Erythroblast (primary cell): ENCODE measurements at regions not wholly inside any gene's neighbourhood (a gene's known extent, or its start where the extent isn't known, plus 50 kb on each side); places are given as distances from the start of the nearest gene placed in this dataset.

Source experiments
- GATA1 ChIP-seq: IDR thresholded peaks from 2 replicates; pipeline ENCODE4 v1.6.1; 2011; ENCODE audit warnings: low read depth, mild to moderate bottlenecking, control low read depth, low read length, moderate library complexity
- POLR2A ChIP-seq: IDR thresholded peaks from 2 replicates; pipeline ENCODE4 v1.6.1; 2011; ENCODE audit warnings: mild to moderate bottlenecking, low read length

DNA sequence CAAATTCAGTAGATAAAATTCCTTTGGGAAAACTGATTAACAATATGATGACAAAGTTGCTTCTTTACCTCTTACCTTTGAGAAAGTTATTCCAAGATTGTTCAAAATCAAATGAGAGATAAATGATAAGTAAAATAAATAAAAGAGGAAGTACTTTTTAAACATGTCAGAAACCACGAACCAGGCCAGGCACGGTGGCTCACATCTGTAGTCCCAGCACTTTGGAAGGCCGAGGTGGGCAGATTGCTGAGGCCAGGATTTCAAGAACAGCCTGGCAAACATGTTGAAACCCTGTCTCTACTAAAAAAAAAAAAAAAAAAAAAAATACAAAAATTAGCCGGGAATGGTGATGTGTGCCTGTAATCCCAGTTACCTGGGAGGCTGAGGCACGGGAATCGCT, 296.6 kb downstream of the HGF start:
- TF ChIP-seq POLR2A = no peak
- no peak for TF ChIP-seq GATA1
